Mammary epithelial cell (primary cell): ENCODE measurements at regions not wholly inside any gene's neighbourhood (a gene's known extent, or its start where the extent isn't known, plus 50 kb on each side); places are given as distances from the start of the nearest gene placed in this dataset.

Experiments
- EZH2 ChIP-seq: IDR thresholded peaks from 2 replicates; pipeline ENCODE4 v1.6.1; 2012; ENCODE audit warnings: low read length, inconsistent platforms, borderline replicate concordance
- TF ChIP-seq, protein P1 (sequence below), 2 donors: IDR thresholded peaks in 1 of 2; conservative IDR thresholded peaks in 1 of 2; 2 replicates each; pipeline ENCODE4 v1.5.1; 2011 to 2012; ENCODE audit warnings: inconsistent platforms in 2 of 2, low read length in 2 of 2, mild to moderate bottlenecking in 2 of 2, control low read depth in 1 of 2, low read depth in 1 of 2; ENCODE audit not compliant: insufficient read depth in 1 of 2; ENCODE audit errors: extremely low read depth in 1 of 2

DNA sequence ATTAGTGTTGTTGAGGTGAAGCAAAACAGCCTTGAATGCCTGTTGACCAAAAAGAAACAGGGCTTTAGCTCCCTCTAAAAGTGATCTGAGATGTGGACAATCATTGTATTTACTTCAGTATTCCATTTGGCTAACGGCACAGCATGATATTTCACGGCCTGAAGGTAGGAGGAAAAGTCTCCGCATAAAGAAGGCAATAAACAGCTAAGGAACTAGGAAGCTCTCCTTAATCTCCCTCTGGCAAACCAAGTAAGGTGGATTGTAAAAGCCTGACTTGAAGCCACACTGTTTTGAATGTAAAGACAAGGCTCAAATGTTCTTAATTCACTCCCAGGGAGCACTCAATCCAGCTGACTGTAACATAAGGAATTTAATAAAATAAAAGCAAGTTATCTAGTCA is 160.0 kb upstream of the ZNF804B start:
- TF ChIP-seq, protein P1, sequence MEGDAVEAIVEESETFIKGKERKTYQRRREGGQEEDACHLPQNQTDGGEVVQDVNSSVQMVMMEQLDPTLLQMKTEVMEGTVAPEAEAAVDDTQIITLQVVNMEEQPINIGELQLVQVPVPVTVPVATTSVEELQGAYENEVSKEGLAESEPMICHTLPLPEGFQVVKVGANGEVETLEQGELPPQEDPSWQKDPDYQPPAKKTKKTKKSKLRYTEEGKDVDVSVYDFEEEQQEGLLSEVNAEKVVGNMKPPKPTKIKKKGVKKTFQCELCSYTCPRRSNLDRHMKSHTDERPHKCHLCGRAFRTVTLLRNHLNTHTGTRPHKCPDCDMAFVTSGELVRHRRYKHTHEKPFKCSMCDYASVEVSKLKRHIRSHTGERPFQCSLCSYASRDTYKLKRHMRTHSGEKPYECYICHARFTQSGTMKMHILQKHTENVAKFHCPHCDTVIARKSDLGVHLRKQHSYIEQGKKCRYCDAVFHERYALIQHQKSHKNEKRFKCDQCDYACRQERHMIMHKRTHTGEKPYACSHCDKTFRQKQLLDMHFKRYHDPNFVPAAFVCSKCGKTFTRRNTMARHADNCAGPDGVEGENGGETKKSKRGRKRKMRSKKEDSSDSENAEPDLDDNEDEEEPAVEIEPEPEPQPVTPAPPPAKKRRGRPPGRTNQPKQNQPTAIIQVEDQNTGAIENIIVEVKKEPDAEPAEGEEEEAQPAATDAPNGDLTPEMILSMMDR (conservative IDR thresholded peaks at IDR 0.05 in 1 of 2, IDR thresholded peaks at IDR 0.05 in 1 of 2; ENCODE audit: extremely low read depth in 1 of 2, insufficient read depth in 1 of 2, low read depth in 1 of 2, low read length in 2 of 2): no peak
- no peak for TF ChIP-seq EZH2
